Activated CD4-positive, alpha-beta T cell treated with anti-CD3 and anti-CD28 coated beads, Interleukin-2, amount 10 ng/mL, durations not matched to agents 24 days and 14 days (primary cell): ENCODE measurements at regions not wholly inside any gene's neighbourhood (a gene's known extent, or its start where the extent isn't known, plus 50 kb on each side); places are given as distances from the start of the nearest gene placed in this dataset.

ENCODE experiments used
- DNase-seq: peaks from one replicate; pipeline ENCODE4 v3.0.0; 2022
- H3K27ac Mint-ChIP-seq: one replicate; pipeline ENCODE4 v1.8.0; 2022; ENCODE audit warnings: mild to moderate bottlenecking, mixed read lengths
- H3K27me3 Mint-ChIP-seq: one replicate; pipeline ENCODE4 v1.8.0; 2022; ENCODE audit warnings: mixed read lengths
- H3K36me3 Mint-ChIP-seq: one replicate; pipeline ENCODE4 v1.8.0; 2022; ENCODE audit warnings: low read depth, mild to moderate bottlenecking, mixed read lengths
- H3K4me1 Mint-ChIP-seq: one replicate; pipeline ENCODE4 v1.8.0; 2021; ENCODE audit warnings: mixed read lengths
- H3K4me3 Mint-ChIP-seq: one replicate; pipeline ENCODE4 v1.8.0; 2022; ENCODE audit warnings: mild to moderate bottlenecking, moderate library complexity, mixed read lengths
- H3K9me3 Mint-ChIP-seq: one replicate; pipeline ENCODE4 v1.8.0; 2021; ENCODE audit warnings: mixed read lengths
- intact Hi-C: fragments of 100-400 bp; cut with micrococcal nuclease; formaldehyde crosslinking; loops from one replicate; pipeline ENCODE4 v1.15.1; 2023

- H3K27ac Mint-ChIP-seq, result no peak overlapping the region
- no peaks in the 10 kb centered on the region for H3K36me3 Mint-ChIP-seq
- no peaks in the 10 kb centered on the region for H3K27me3 Mint-ChIP-seq
- no peaks in the 10 kb centered on the region for H3K4me1 Mint-ChIP-seq
- no peak for DNase-seq
- no peak overlapping the region for H3K4me3 Mint-ChIP-seq
- intact Hi-C loops, result no loop called here
- no peaks in the 10 kb centered on the region for H3K9me3 Mint-ChIP-seq
Observed at GRCh38 chr9:82560036-82560435, 502.9 kb downstream of the RASEF start.

GRCh38 chr9:82560457-82560904 is 502.5 kb downstream of the RASEF start:
- H3K9me3 Mint-ChIP-seq, result no peaks in the 10 kb centered on the region
- H3K27ac Mint-ChIP-seq, result no peak overlapping the region
- H3K27me3 Mint-ChIP-seq, result no peaks in the 10 kb centered on the region
- intact Hi-C loops, result no loop called here
- no peak overlapping the region for H3K4me3 Mint-ChIP-seq
- DNase-seq, result no peak
- H3K4me1 Mint-ChIP-seq, result no peaks in the 10 kb centered on the region
- no peaks in the 10 kb centered on the region for H3K36me3 Mint-ChIP-seq

- H3K4me1 Mint-ChIP-seq, result no peaks in the 10 kb centered on the region
- no peak for DNase-seq
- intact Hi-C loops, result no loop called here
- H3K27ac Mint-ChIP-seq, result no peak overlapping the region
- no peaks in the 10 kb centered on the region for H3K36me3 Mint-ChIP-seq
- no peak overlapping the region for H3K4me3 Mint-ChIP-seq
- no peaks in the 10 kb centered on the region for H3K27me3 Mint-ChIP-seq
- no peaks in the 10 kb centered on the region for H3K9me3 Mint-ChIP-seq
Observed at GRCh38 chr9:82563094-82563493, 499.8 kb downstream of the RASEF start.

- H3K4me1 Mint-ChIP-seq, result no peaks in the 10 kb centered on the region
- no peak overlapping the region for H3K27ac Mint-ChIP-seq
- no peaks in the 10 kb centered on the region for H3K27me3 Mint-ChIP-seq
- intact Hi-C loops, result no loop called here
- no peaks in the 10 kb centered on the region for H3K9me3 Mint-ChIP-seq
- no peak overlapping the region for H3K4me3 Mint-ChIP-seq
- DNase-seq, result no peak
- no peaks in the 10 kb centered on the region for H3K36me3 Mint-ChIP-seq
Observed at GRCh38 chr9:82563841-82564240, 499.1 kb downstream of the RASEF start.

- DNase-seq, result no peak
- H3K36me3 Mint-ChIP-seq, result no peaks in the 10 kb centered on the region
- intact Hi-C loops, result no loop called here
- H3K4me3 Mint-ChIP-seq, result no peak overlapping the region
- H3K4me1 Mint-ChIP-seq, result no peaks in the 10 kb centered on the region
- no peaks in the 10 kb centered on the region for H3K27me3 Mint-ChIP-seq
- H3K9me3 Mint-ChIP-seq, result no peaks in the 10 kb centered on the region
- no peak overlapping the region for H3K27ac Mint-ChIP-seq
Observed at GRCh38 chr9:82565188-82565969, 497.6 kb downstream of the RASEF start.

GRCh38 chr9:82567953-82568352 is 495.0 kb downstream of the RASEF start:
- no peak overlapping the region for H3K4me3 Mint-ChIP-seq
- no peaks in the 10 kb centered on the region for H3K4me1 Mint-ChIP-seq
- no peak for DNase-seq
- intact Hi-C loops, result no loop called here
- H3K27me3 Mint-ChIP-seq, result no peaks in the 10 kb centered on the region
- H3K27ac Mint-ChIP-seq, result no peak overlapping the region
- H3K36me3 Mint-ChIP-seq, result no peaks in the 10 kb centered on the region
- peaks cover under 1% of the 10 kb centered on the region for H3K9me3 Mint-ChIP-seq

GRCh38 chr9:82570226-82570625 is 492.7 kb downstream of the RASEF start:
- Mint-ChIP-seq H3K4me1 (no peaks in the 10 kb centered on the region), H3K9me3 (peaks cover 7% of the 10 kb centered on the region), H3K4me3 (no peak overlapping the region), H3K27me3 (no peaks in the 10 kb centered on the region), H3K27ac (no peak overlapping the region), H3K36me3 (no peaks in the 10 kb centered on the region)
- intact Hi-C loops, result no loop called here
- no peak for DNase-seq

- Mint-ChIP-seq H3K4me3 (no peak overlapping the region), H3K9me3 (peaks cover 7% of the 10 kb centered on the region), H3K27me3 (no peaks in the 10 kb centered on the region), H3K36me3 (no peaks in the 10 kb centered on the region), H3K4me1 (no peaks in the 10 kb centered on the region), H3K27ac (no peak overlapping the region)
- DNase-seq, result no peak
- intact Hi-C loops, result no loop called here
Observed at GRCh38 chr9:82571540-82571939, 491.4 kb downstream of the RASEF start.

- H3K27me3 Mint-ChIP-seq, result no peaks in the 10 kb centered on the region
- no peaks in the 10 kb centered on the region for H3K36me3 Mint-ChIP-seq
- intact Hi-C loops, result no loop called here
- DNase-seq, result no peak
- no peaks in the 10 kb centered on the region for H3K4me1 Mint-ChIP-seq
- H3K27ac Mint-ChIP-seq, result no peak overlapping the region
- H3K9me3 Mint-ChIP-seq, result peaks cover 7% of the 10 kb centered on the region
- H3K4me3 Mint-ChIP-seq, result no peak overlapping the region
Observed at GRCh38 chr9:82572146-82572545, 490.8 kb downstream of the RASEF start.

GRCh38 chr9:82574911-82575310 is 488.0 kb downstream of the RASEF start:
- Mint-ChIP-seq H3K4me1 (no peaks in the 10 kb centered on the region), H3K4me3 (no peak overlapping the region), H3K27ac (no peak overlapping the region), H3K9me3 (peaks cover 7% of the 10 kb centered on the region), H3K36me3 (no peaks in the 10 kb centered on the region), H3K27me3 (no peaks in the 10 kb centered on the region)
- intact Hi-C loops, result no loop called here
- no peak for DNase-seq

GRCh38 chr9:82580921-82581320 is 482.0 kb downstream of the RASEF start:
- intact Hi-C loops, result no loop called here

GRCh38 chr9:82581516-82581915 is 481.4 kb downstream of the RASEF start:
- intact Hi-C loops, result no loop called here
- DNase-seq, result no peak
- Mint-ChIP-seq H3K36me3 (no peaks in the 10 kb centered on the region), H3K27me3 (no peaks in the 10 kb centered on the region), H3K4me1 (no peaks in the 10 kb centered on the region), H3K27ac (no peak overlapping the region), H3K4me3 (no peak overlapping the region), H3K9me3 (no peaks in the 10 kb centered on the region)

More at GRCh38 chr9:82580921-82581320, 482.0 kb downstream of the RASEF start:
- Mint-ChIP-seq H3K27me3 (no peaks in the 10 kb centered on the region), H3K36me3 (no peaks in the 10 kb centered on the region), H3K9me3 (no peaks in the 10 kb centered on the region), H3K4me3 (no peak overlapping the region), H3K4me1 (no peaks in the 10 kb centered on the region), H3K27ac (no peak overlapping the region)
- DNase-seq, result no peak

- no peaks in the 10 kb centered on the region for H3K36me3 Mint-ChIP-seq
- no peaks in the 10 kb centered on the region for H3K9me3 Mint-ChIP-seq
- no peaks in the 10 kb centered on the region for H3K27me3 Mint-ChIP-seq
Observed at GRCh38 chr9:82581935-82582334, 481.0 kb downstream of the RASEF start.

GRCh38 chr9:82582693-82583092 is 480.2 kb downstream of the RASEF start:
- Mint-ChIP-seq H3K27me3 (no peaks in the 10 kb centered on the region), H3K4me3 (no peak overlapping the region), H3K9me3 (no peaks in the 10 kb centered on the region), H3K4me1 (no peaks in the 10 kb centered on the region), H3K27ac (no peak overlapping the region), H3K36me3 (no peaks in the 10 kb centered on the region)
- intact Hi-C loops, result no loop called here
- no peak for DNase-seq

More at GRCh38 chr9:82581935-82582334, 481.0 kb downstream of the RASEF start:
- DNase-seq, result no peak
- intact Hi-C loops, result no loop called here
- Mint-ChIP-seq H3K4me1 (no peaks in the 10 kb centered on the region), H3K27ac (no peak overlapping the region), H3K4me3 (no peak overlapping the region)

GRCh38 chr9:82583524-82583923 is 479.4 kb downstream of the RASEF start:
- H3K36me3 Mint-ChIP-seq, result no peaks in the 10 kb centered on the region
- no peak overlapping the region for H3K4me3 Mint-ChIP-seq
- no peak overlapping the region for H3K27ac Mint-ChIP-seq
- H3K9me3 Mint-ChIP-seq, result no peaks in the 10 kb centered on the region
- no peaks in the 10 kb centered on the region for H3K27me3 Mint-ChIP-seq
- no peak for DNase-seq
- intact Hi-C loops, result no loop called here
- H3K4me1 Mint-ChIP-seq, result no peaks in the 10 kb centered on the region
